HG03460 (cell line): ENCODE measurements at regions not wholly inside any gene's neighbourhood (a gene's known extent, or its start where the extent isn't known, plus 50 kb on each side); places are given as distances from the start of the nearest gene placed in this dataset.
"Not testable (repeated sequence)": the region's sequence is repeated elsewhere in the genome, so short reads cannot be mapped to it uniquely, and the experiment has no call there.

Source experiments
- ATAC-seq: cut with Tn5 transposase; IDR thresholded peaks from one replicate; pipeline ENCODE4 v1.9.1; 2021; ENCODE audit not compliant: unreplicated experiment

- ATAC-seq = no peak
Observed at GRCh38 chr7:145143685-145144084, 307.8 kb upstream of the TPK1 start.

GRCh38 chr7:145134377-145134776, 298.5 kb upstream of the TPK1 start:
- no peak for ATAC-seq

GRCh38 chr7:145123502-145123901, 287.6 kb upstream of the TPK1 start:
- no peak for ATAC-seq

- ATAC-seq = no peak
Observed at GRCh38 chr7:145106001-145106400, 270.1 kb upstream of the TPK1 start.

GRCh38 chr7:145105561-145105960, 269.7 kb upstream of the TPK1 start:
- no peak for ATAC-seq

- no peak for ATAC-seq
Observed at GRCh38 chr7:145104400-145104799, 268.5 kb upstream of the TPK1 start.

- not testable (repeated sequence) for ATAC-seq
Observed at GRCh38 chr7:145102199-145102598, 266.3 kb upstream of the TPK1 start.

- ATAC-seq = no peak
Observed at GRCh38 chr7:145092766-145093165, 256.9 kb upstream of the TPK1 start.

GRCh38 chr7:145088111-145088745, 252.4 kb upstream of the TPK1 start:
- no peak for ATAC-seq

GRCh38 chr7:145082366-145083161, 246.7 kb upstream of the TPK1 start:
- no peak for ATAC-seq

GRCh38 chr7:145065473-145065872, 229.6 kb upstream of the TPK1 start:
- no peak for ATAC-seq

- ATAC-seq = no peak
Observed at GRCh38 chr7:145064114-145064513, 228.3 kb upstream of the TPK1 start.

GRCh38 chr7:145053781-145054180, 217.9 kb upstream of the TPK1 start:
- no peak for ATAC-seq

GRCh38 chr7:145050415-145050814, 214.6 kb upstream of the TPK1 start:
- ATAC-seq = no peak

GRCh38 chr7:145036604-145037405, 201.0 kb upstream of the TPK1 start:
- peak; percentile 91 for ATAC-seq

- no peak for ATAC-seq
Observed at GRCh38 chr7:145031162-145031561, 195.3 kb upstream of the TPK1 start.

GRCh38 chr7:145030754-145031153, 194.9 kb upstream of the TPK1 start:
- ATAC-seq = no peak

- no peak for ATAC-seq
Observed at GRCh38 chr7:145020454-145020853, 184.6 kb upstream of the TPK1 start.

- ATAC-seq = no peak
Observed at GRCh38 chr7:145016068-145016467, 180.2 kb upstream of the TPK1 start.

- ATAC-seq = no peak
Observed at GRCh38 chr7:145009876-145010275, 174.0 kb upstream of the TPK1 start.

GRCh38 chr7:145005601-145006000, 169.7 kb upstream of the TPK1 start:
- ATAC-seq = no peak

GRCh38 chr7:144997512-144997911, 161.7 kb upstream of the TPK1 start:
- no peak for ATAC-seq
